Kidney epithelial cell (primary cell): ENCODE measurements at regions not wholly inside any gene's neighbourhood (a gene's known extent, or its start where the extent isn't known, plus 50 kb on each side); places are given as distances from the start of the nearest gene placed in this dataset.

Experiments
- DNase-seq: peaks from one replicate; pipeline ENCODE4 v3.0.0-alpha.2; 2010; ENCODE audit warnings: low read depth
- H3K27me3 ChIP-seq: 2 replicates; pipeline ENCODE4 v1.6.0; 2011; ENCODE audit warnings: low read length; ENCODE audit not compliant: control insufficient read depth, insufficient read depth
- H3K36me3 ChIP-seq: 2 replicates; pipeline ENCODE4 v1.5.1; 2011; ENCODE audit warnings: low read length; ENCODE audit not compliant: control insufficient read depth, insufficient read depth
- H3K4me3 ChIP-seq: 2 replicates; pipeline ENCODE4 v1.5.1; 2011; ENCODE audit warnings: low read depth, mild to moderate bottlenecking, control low read depth, low read length
- CTCF ChIP-seq: IDR thresholded peaks from 2 replicates; pipeline ENCODE4 v1.5.1; 2011; ENCODE audit warnings: mild to moderate bottlenecking, moderate library complexity, low read length, control low read depth, inconsistent platforms; ENCODE audit not compliant: insufficient read depth, poor library complexity, severe bottlenecking

GRCh38 chr3:168575750-168576149 lies 480.0 kb upstream of the GOLIM4 start:
- TF ChIP-seq CTCF, result no peak
- no peaks in the 10 kb centered on the region for H3K27me3 ChIP-seq
- DNase-seq, result no peak
- no peak overlapping the region for H3K4me3 ChIP-seq
- no peaks in the 10 kb centered on the region for H3K36me3 ChIP-seq

GRCh38 chr3:168574455-168575158 lies 478.9 kb upstream of the GOLIM4 start:
- TF ChIP-seq CTCF, result no peak
- H3K27me3 ChIP-seq, result no peaks in the 10 kb centered on the region
- DNase-seq, result no peak
- H3K36me3 ChIP-seq, result no peaks in the 10 kb centered on the region
- no peak overlapping the region for H3K4me3 ChIP-seq

- Histone ChIP-seq H3K4me3 (no peak overlapping the region), H3K36me3 (no peaks in the 10 kb centered on the region), H3K27me3 (no peaks in the 10 kb centered on the region)
- no peak for TF ChIP-seq CTCF
- no peak for DNase-seq
Measured at GRCh38 chr3:168570404-168571155, 474.9 kb upstream of the GOLIM4 start.

GRCh38 chr3:168558728-168559411 lies 463.1 kb upstream of the GOLIM4 start:
- Histone ChIP-seq H3K36me3 (no peaks in the 10 kb centered on the region), H3K4me3 (no peak overlapping the region), H3K27me3 (no peaks in the 10 kb centered on the region)
- DNase-seq, result no peak
- no peak for TF ChIP-seq CTCF

GRCh38 chr3:168552251-168552650 lies 456.5 kb upstream of the GOLIM4 start:
- TF ChIP-seq CTCF, result no peak
- no peak for DNase-seq
- H3K27me3 ChIP-seq, result no peaks in the 10 kb centered on the region
- H3K36me3 ChIP-seq, result no peaks in the 10 kb centered on the region
- no peak overlapping the region for H3K4me3 ChIP-seq
